GM23248 (cell line): ENCODE measurements at regions not wholly inside any gene's neighbourhood (a gene's known extent, or its start where the extent isn't known, plus 50 kb on each side); places are given as distances from the start of the nearest gene placed in this dataset.

Experiments
- EZH2 ChIP-seq: fragments of 200-600 bp; sonication (generic); IDR thresholded peaks from 2 replicates; pipeline ENCODE4 v1.6.1; 2018; ENCODE audit warnings: antibody characterized with exemption, mild to moderate bottlenecking; ENCODE audit not compliant: insufficient read depth, poor library complexity, severe bottlenecking
- EZH2phosphoT487 ChIP-seq: fragments of 200-600 bp; sonication (generic); IDR thresholded peaks from 2 replicates; pipeline ENCODE4 v1.6.1; 2018; ENCODE audit warnings: antibody characterized with exemption, moderate library complexity, mild to moderate bottlenecking, low read depth; ENCODE audit not compliant: insufficient read depth

GRCh38 chr1:116836099-116836498, 73.6 kb upstream of the PTGFRN start:
- no peak for TF ChIP-seq EZH2
- TF ChIP-seq EZH2phosphoT487, result no peak
